CD4-positive, alpha-beta T cell treated with Interleukin-15 for 1 hour (primary cell): ENCODE measurements at regions not wholly inside any gene's neighbourhood (a gene's known extent, or its start where the extent isn't known, plus 50 kb on each side); places are given as distances from the start of the nearest gene placed in this dataset.

Experiments used
- DNase-seq: peaks from one replicate; pipeline ENCODE4 v3.0.0-alpha.2; 2020

DNA sequence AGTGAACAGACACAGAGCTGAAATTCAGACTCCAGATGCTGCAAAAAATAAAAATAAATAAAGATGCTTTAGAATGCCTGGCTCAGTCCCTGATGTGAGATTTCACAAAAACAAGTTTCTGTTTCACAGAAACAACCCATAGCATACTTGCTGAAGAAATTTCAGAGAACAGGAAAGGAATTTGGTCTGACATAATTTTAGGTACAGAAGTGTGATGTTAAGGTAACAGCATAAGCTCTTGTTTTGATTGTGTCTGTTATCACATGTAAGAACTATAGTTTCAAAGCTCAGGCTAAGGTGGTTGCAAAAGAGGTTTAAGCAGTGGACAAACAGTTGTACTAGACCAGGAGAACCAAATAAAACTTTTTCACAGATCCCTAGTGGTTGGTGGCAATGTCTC is 152.1 kb downstream of the PTGER3 start:
- DNase-seq = no peak

DNA sequence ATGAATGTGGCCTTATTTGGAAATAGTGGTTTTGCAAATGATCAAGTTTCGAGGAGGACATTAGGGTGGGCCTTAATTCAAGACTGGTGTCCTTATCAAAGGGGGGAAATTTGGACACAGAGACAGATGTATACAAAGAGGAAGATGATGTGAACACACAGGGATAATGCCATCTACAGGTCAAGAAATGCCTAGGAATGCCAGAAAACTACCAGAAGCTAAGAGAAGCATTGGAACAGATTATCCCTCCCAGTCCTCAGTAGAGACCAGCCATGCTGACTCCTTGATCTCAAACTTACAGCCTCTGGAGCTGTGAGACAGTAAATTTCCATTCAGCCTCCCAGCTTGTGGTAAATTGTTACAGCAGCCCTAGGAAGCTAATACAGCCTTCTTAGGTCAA is 151.4 kb downstream of the PTGER3 start:
- DNase-seq = no peak

DNA sequence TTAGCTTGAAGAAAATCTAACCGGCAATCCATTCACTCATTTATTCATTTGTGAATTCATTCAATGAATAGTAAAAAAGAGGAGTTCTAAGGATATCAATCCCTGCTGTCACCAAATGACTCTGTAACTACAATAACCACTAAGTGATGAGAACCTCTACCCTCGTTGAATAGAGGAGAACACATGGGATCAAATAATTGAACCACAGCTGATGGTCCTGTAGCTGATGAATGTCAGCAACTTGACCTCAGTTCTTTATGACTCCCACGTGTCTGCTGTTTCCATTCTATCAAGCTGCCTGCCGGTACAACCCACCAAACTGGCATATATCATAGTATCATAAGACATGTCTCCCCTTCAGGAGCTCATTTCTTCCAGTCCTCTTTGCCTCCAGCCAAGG is 150.3 kb downstream of the PTGER3 start:
- no peak for DNase-seq

DNA sequence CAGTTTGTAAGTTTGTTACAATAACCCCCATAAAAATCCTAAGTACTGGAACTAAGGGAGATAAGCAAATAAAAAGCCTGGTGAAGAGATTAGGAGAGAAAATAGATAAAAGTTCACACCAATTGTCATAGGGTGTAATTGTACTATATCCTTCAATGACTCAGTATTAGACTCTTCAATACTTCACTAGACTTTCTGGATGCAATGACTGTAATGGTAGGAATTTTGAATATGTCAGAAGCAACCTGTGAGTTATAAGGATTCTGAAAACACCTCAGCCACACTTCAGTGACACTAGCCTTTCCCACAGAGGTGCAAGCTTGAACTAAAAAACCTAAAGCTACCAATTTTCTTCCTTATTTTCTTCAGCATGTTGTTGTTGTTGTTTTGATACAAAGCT is 147.9 kb downstream of the PTGER3 start:
- DNase-seq = no peak

DNA sequence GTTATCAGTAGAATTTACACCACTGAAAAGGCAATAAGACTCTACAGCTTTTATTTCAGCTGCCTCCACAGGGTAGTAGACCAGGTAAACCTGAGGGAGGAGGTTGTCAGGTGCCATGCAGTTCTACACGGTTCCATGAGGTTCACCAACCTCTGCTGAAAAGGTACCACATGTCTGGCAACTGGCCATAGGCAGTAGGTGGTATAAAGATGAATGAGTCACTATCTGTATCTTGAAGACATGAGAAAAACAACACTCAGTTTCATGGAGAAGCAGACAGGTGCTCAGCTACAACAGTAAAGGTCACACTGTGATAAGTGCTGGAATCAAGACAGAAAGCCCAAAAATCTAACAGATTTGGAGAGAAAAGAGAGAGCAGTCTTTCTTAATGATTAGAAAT is 145.4 kb downstream of the PTGER3 start:
- DNase-seq = no peak

DNA sequence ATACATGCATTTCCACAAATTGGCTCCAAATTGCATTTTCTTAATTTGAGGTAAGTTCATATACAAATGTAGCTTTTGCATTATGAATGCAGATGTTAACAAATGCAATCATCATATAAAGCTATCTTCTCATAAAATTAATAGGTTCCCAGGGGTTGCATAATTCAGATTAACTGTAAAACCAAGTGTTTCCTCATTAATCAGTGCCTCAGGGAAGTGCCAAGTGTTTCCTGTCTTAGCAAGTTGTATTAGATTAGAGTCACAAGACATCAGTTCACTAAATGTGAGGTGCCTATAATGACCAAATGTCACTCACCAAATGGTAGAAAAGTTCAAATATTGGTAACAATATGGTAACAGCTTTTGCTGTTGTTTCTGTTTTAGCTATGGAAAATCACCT is 140.8 kb downstream of the PTGER3 start:
- DNase-seq = no peak

DNA sequence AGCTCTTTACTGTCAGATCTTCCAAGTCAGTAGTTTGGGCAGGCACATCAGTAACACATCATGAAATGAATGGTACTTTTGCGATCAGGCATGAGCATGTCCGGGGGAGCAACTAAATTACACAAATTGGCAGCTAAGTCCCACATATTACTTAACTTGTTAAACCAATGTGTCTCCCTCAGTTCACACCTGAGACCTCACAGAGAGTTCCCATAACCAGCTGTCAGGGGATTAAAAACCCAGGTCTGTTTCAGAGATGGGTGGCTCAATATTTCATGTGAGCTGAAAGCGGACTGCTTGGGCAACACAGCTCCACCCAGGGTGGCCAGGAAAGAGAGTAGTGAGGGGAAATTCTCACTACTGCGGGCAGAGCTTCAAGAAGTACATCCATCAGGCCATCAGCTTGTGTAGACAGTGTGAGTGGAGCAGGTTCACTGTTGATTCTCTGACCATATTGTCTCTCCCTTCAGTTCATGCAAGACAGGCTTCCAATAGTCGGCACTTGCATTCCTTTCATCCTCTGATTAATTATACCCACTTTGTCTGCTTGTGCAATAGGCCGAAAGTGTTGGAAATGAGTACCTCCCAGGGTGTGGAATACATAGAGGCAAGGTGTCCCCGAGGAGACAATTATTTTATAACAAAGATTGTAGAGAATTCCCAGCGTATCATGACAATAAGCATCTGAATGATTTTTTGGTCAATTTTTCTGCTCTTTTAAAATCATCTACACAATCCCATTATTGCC is 139.9 kb downstream of the PTGER3 start:
- no peak for DNase-seq

DNA sequence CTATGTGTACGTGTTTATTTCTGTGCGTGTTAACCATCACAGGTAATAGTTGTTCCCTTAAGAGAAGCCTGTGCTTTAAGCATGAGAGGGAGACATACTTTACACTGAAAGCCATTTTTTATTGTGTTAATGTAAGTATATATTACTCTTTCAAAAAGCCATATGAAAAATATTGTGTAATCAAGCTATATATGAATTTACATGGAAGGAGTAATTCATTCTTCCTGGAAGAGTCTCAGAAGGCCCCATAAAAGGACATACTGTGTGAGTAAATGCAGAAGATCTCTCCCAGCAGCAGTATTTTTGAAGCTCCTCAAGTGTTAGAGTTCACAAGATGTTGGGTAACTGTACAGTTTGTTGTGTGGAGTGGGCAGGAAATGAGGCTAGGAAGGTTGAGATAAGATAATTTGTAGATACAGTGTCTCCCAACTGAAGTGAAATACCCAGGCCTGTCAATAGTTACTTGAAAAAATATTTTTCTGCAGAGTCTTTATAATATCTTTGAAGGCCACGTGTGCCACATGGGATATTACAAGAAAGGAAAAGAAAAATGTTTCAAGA is 138.3 kb downstream of the PTGER3 start:
- DNase-seq = no peak

DNA sequence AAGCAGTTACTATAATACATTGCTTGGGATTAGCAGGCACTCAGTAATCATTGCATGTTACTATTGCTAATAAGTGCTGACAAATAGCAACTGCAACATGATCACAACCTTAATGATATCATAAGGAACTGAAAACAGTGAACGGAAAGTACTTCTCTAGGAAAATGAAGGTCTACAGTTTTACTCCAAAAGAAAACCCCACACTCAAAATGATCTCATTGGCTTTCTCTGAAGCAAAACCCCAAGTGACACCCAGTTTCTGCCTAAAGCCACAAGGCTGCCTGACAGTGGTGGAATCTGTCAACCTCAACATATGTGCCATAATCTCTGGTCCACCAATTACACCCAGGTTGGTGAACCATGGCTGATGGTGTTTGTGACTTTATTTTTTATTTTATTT is 137.6 kb downstream of the PTGER3 start:
- DNase-seq = no peak

DNA sequence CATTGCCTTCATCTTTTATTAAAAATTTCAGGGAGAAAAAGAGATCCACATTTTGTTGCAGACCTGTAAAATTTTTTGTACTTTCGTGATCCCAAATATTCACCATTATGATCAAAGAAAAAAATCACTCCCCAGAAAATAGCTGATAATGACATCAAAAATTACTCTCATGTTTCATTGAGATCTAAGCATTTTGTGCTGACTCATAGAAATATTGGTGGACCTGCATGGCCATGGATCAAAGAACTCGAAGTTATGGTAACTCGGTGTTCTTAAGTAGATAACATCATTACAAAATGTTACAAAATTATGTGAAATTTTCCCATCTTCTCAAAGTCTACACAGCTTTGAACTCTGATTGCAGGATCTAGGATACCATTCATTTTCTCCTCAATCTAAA is 135.8 kb downstream of the PTGER3 start:
- DNase-seq = no peak

DNA sequence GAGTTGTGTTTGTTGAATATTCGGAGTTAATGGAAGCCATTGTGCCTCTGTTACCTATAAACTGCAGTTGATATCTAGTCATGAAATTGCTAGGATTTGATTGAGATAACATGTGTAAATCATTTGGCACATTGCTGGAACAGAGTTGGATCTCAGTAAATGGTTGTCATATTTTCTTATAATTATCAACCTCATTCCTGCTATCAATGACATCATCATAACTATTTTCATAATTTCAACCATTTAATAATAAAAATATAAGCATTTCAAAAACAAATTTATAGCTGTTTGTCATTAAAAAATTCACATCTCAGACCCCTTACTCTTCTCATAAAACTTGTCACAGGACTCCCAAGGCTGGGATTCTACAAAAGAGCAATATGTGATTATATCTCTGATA is 133.4 kb downstream of the PTGER3 start:
- DNase-seq = no peak

DNA sequence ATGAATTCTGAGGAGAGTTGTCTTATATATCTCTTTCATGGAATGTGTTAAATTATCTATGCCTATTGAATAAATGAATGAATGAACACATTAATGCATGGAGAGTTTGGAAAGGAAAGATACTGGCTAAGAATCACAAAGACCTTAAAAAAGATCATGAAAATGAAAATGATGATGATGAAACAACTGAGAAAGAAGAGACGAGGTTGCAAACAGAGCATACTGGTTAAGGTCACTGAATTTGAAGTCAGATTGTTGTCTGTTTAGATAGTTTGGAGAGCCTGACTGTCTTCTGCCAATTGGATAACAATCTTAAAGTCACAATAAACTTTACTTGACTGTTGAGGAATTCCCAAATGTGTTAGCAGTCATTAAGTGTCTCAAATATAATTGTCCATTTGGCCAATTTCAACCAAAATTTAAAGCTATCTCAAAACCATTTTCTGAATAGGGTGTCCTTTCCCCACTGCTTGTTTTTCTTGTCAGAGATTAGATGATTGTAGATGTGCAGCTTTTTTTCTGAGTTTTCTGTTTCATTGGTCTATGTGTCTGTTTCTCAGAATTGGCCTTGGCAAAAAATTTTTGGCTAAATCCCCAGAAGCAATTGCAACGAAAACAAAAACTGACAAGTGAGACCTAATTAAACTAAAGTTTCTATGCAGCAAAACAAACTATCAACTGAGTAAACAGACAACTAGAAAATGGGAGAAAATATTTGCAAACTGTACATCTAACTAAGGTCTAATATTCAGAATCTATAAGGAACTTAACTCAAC is 132.2 kb downstream of the PTGER3 start:
- DNase-seq = no peak

DNA sequence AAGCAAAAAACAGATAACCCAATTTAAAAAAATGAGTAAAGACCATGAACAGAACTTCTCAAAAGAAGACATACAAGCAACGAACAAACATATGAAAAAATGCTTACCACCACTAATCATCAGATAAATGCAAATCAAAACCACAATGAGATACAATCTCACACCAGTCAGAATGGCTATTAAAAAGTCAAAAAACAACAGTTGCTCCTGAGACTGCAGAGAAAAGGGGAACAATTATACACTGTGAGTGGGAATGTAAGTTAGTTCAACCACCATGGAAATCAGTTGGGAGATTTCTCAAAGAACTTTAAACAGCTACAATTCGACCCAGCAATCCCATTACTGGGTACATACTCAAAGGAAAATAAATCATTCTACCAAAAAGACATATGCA is 131.6 kb downstream of the PTGER3 start:
- DNase-seq = no peak

DNA sequence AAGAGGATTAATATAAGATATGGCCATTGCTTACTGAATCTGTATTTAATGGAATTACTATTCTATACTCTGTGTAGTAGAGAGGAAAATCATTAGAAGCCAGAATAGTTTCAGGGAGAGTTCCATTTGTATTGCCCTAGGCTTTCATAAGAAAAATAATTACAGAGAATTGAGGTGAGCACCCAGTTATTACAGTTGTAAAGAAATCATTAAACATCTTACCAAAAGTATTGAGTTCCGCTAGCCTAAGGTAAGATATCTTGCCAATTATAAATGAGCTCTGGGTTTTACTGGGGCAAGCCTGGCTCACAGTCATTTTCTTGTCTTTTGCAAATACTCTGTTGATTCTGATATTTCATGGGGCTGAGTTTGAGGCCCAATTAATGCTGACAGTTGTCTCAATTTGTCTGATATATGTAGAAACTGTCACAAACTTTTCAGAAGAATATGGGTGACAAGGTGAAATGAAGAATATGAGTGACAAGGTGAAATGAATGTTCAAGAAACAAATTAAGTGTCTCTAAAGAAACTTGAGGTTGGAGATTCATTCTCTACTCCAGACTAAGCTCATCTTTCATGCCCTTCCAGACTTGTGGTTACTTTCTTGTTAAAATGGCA is 127.8 kb downstream of the PTGER3 start:
- DNase-seq = no peak
